GM19438 (cell line): ENCODE measurements at regions not wholly inside any gene's neighbourhood (a gene's known extent, or its start where the extent isn't known, plus 50 kb on each side); places are given as distances from the start of the nearest gene placed in this dataset.
"Not testable (repeated sequence)": the region's sequence is repeated elsewhere in the genome, so short reads cannot be mapped to it uniquely, and the experiment has no call there.

Experiments used
- ATAC-seq: cut with Tn5 transposase; IDR thresholded peaks from one replicate; pipeline ENCODE4 v1.9.1; 2021; ENCODE audit warnings: low read depth; ENCODE audit not compliant: unreplicated experiment

GRCh38 chr6:19699932-19700331, 137.2 kb upstream of the ID4 start:
- ATAC-seq = no peak

- ATAC-seq = no peak
These were observed 131.6 kb upstream of the ID4 start for GRCh38 chr6:19705606-19706005.

GRCh38 chr6:19712012-19712688, 125.0 kb upstream of the ID4 start:
- ATAC-seq = no peak

DNA sequence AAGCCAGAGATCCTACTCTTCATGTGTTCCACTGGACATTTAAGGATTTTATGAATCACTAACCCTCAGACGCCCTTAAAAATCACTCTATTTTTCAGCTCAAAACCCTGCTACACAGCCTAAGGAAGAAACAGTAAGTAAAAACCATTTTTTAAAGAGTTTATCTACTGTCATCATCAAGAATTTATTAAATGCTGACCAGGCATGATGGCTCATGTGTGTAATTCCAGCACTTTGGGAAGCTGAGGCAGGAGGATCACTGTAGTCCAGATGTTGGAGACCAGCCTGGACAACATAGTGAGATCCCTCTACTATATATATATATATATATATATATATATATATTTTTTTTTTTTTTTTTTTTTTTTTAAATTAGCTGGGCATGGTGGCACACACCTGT, 124.2 kb upstream of the ID4 start:
- ATAC-seq = no peak

GRCh38 chr6:19713411-19713810, 123.8 kb upstream of the ID4 start:
- no peak for ATAC-seq

GRCh38 chr6:19713984-19714383, 123.2 kb upstream of the ID4 start:
- ATAC-seq = no peak

DNA sequence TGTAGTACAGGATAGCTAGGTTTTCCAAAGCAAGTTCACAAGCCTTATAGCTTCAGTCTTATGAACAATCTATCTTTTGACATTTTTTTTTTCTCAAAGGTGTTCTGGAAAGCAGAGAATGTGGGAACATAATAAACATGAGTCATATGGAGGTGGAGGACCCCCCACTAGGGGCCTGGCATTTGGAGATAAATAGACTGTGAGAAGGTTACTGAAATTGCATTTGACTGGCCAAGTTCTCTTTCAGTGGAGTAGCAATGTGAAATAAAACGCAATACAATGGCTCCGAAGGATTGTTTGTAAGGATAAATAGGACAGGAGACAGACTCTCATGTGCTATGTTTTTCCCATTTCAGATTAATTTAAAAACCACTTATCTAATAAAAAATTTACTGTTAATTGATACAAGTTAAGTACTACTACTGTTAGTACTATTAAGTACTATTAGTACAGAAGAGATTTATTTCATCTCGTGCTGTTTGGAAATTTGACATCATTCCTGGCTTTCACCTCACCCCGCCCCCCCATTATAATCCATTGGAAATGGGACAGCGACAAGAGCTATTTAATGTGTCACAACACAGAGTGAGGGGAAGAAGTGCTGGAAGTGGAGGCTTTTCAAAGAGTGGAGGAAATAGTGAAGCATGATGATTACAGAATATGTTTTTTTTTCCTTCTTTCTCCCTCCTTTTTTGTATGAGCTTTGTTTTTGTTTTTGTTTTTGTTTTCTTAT, 122.6 kb upstream of the ID4 start:
- no peak for ATAC-seq

GRCh38 chr6:19715167-19715551, 122.0 kb upstream of the ID4 start:
- ATAC-seq = no peak

- no peak for ATAC-seq
These were observed 117.5 kb upstream of the ID4 start for GRCh38 chr6:19719691-19720128.

DNA sequence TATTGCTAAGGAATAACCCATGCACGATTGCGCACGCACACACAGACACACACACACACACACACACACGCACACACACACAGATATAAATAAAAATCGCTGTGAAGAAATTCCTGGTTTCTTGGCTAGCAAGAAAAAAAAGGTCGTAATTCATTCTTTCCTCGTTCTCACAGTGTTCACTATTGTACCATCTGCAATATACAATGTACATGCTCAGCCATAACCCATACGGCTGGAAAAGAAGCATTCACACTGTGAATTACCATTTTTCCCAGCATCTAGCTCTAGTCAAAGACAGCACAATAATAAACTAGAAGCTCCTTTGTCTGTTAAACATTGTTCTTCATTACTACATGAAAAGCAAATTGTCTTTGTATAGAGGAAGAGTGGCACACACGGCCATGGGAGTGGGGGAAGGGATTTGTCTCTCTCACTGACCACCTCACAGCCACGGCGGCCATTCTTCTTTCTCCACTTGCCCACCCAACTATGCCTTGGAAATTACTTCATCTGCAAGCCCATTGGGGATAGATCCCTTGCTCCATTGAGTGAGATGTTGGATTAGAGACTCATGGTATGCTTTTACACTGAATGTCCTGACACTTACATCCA, 115.3 kb upstream of the ID4 start:
- no peak for ATAC-seq

GRCh38 chr6:19722999-19723398, 114.2 kb upstream of the ID4 start:
- no peak for ATAC-seq

DNA sequence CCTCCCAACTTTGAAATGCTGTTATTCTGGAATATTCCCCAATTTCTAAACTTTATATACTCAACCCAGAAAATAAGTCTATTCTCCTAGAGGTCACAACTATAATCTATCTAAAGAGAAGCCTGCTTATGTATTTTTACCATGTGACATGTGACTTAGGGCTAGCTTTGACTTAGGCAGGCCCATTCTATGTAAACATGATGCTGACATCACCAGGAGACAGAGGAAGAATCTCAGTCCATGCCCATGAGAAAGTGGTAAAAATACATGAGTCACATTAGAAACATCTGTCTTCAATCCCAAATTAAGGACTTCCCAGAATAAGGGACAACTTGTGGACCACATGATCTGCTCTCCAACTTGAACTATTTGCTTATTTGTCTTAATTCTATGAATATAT, 113.6 kb upstream of the ID4 start:
- ATAC-seq = no peak

DNA sequence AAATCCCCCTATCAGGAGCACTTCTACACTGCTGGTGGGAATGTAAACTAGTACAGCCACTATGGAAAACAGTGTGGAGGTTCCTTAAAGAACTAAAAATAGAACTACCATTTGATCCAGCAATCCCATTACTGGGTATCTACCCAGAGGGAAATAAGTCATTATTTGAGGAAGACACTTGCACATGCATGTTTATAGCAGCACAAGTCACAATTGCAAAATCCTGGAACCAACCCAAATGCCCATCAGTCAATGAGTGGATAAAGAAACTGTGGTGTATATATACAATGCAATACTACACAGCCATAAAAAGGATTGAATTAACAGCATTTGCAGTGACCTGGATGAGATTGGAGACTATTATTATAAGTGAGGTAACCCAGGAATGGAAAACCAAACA, 111.7 kb upstream of the ID4 start:
- not testable (repeated sequence) for ATAC-seq

DNA sequence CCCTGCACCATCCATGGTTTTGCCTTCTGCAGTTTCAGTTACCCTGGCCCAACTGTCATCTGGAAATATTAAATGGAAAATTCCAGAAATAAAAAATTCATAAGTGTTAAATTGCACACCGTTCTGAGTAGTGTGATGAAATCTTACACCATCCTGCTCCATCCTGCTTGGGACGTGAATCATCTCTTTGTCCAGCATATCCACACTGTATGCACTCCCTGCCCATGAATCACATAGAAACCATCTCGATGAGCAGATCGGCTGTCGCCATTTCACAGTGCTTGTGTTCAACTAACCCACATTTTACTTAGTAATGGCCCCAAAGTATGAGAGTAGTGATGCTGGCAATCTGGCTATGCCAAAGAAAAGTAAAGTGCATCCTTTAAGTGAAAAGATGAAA, 105.9 kb upstream of the ID4 start:
- no peak for ATAC-seq

DNA sequence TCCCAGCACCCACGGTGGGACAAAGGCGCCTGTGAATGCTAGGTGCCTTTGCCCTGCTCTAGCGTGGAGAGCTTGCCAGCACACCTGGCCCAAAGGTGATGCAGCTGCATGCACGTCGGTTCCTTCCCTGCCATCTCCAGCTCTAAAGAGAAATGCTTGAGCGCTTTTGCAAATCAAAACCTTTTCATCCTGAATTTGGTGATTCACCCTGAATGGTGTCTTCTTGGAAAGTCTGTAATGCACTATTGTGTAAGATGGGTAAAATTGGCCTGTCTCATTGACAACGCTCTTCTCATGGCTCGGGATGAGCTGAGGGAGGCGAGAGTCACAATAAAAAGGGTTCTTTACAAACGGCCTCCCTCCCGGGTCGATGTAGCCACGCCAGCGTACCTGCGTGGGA, 103.1 kb upstream of the ID4 start:
- no peak for ATAC-seq

DNA sequence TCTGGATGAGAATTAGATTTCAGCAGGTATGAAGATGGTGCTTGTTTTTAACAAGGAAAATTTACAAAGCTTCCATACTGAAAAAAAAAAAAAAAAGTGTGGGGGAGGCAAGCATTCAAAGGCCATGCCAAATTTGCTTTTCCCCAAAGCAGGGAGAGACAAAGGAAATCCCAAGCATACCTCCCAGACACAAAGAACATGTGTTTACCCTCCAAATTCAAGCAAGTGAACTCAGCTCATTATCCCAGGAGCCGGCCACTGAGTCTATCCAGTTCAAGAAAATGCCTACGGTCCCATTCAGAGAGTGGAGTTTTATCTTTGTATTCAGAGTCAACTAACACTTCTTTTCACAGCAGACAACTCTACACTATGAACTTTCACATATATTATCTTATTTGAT, 102.7 kb upstream of the ID4 start:
- ATAC-seq = no peak

GRCh38 chr6:19736066-19736465, 101.1 kb upstream of the ID4 start:
- no peak for ATAC-seq

DNA sequence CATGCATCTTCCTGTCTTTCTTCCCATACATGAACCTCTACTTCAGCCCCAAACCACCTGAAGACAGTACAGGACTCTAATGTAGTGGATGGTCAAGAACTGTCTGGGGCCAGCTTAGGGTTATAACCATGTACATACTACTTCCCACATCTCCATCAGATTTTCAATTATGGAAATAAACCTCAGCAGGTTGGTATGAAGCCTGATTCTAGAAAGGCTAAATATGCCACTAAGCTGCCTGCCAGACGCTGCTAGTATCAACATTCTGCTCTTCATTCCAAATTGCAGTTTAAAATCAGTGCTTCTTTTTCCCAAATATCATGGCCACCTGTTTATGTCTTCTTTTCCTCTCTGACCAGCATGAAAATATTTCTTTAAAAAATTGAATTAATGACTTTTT, 99.2 kb upstream of the ID4 start:
- no peak for ATAC-seq

GRCh38 chr6:19749722-19750121, 87.4 kb upstream of the ID4 start:
- ATAC-seq = no peak

GRCh38 chr6:19752746-19753145, 84.4 kb upstream of the ID4 start:
- ATAC-seq = no peak

GRCh38 chr6:19753826-19754225, 83.3 kb upstream of the ID4 start:
- ATAC-seq = no peak

- no peak for ATAC-seq
These were observed 82.5 kb upstream of the ID4 start for GRCh38 chr6:19754686-19755085.
